ENCODE measurements at regions not wholly inside any gene's neighbourhood (a gene's known extent, or its start where the extent isn't known, plus 50 kb on each side); places are given as distances from the start of the nearest gene placed in this dataset.
"Not testable (repeated sequence)": the region's sequence is repeated elsewhere in the genome, so short reads cannot be mapped to it uniquely, and the experiment has no call there.

DNA sequence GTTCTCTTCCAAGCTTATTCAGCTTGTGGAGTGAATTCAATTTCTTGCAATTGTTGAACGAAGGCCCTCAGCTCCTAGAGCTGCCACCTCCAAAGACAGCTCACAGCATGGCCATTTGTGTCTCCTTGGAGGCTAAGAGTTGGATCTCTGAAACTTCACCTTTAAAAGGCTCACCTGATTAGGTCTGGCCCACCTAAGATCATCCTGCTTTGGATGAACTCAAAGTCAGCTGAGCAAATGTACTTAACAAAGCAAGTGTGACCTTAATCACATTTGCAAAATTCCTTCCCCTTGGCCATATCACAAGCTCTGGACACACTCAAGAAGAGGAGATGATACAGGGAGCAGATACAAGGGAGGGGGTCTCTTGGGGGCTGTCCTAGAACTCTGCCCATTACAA lies 67.8 kb upstream of the EEF2KMT start:
- not testable (repeated sequence) for H3K9me3 ChIP-seq (ENCODE audit: control insufficient read depth in 2 of 2, low read length in 2 of 2); H3K27ac ChIP-seq (ENCODE audit: low read depth in 2 of 2, low read length in 2 of 2); H3K36me3 ChIP-seq (ENCODE audit: control insufficient read depth in 2 of 2, insufficient read depth in 2 of 2, low read length in 2 of 2); H3K27me3 ChIP-seq (ENCODE audit: control insufficient read depth in 2 of 2, insufficient read depth in 2 of 2, low read length in 2 of 2); H3K4me1 ChIP-seq (ENCODE audit: control insufficient read depth in 2 of 2, insufficient read depth in 2 of 2, low read length in 2 of 2); H3K4me3 ChIP-seq (ENCODE audit: low read length in 2 of 2); H3K9ac ChIP-seq (ENCODE audit: low read depth in 1 of 2, low read length in 2 of 2)

DNA sequence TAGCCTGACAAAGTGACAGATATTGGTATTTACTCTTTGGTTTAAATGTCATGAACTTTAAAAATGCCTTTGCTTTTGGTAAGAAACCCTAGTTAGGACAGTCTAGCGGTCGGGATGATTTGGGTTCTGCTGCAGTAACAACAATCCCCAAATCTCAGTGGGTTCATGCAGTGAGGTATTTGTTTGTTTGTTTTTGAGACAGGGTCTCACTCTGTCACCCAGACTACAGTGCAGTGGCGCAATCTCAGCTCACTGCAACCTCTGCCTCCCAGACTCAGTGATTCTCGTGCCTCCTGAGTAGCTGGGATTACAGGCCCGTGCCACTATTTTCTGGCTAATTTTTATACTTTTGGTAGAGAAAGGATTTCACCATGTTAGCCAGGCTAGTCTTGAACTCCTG lies 65.2 kb upstream of the EEF2KMT start:
- H3K9me3 ChIP-seq (ENCODE audit: control insufficient read depth in 2 of 2, low read length in 2 of 2); H3K9ac ChIP-seq (ENCODE audit: low read depth in 1 of 2, low read length in 2 of 2); H3K27ac ChIP-seq (ENCODE audit: low read depth in 2 of 2, low read length in 2 of 2); H3K4me3 ChIP-seq (ENCODE audit: low read length in 2 of 2); H3K4me1 ChIP-seq (ENCODE audit: control insufficient read depth in 2 of 2, insufficient read depth in 2 of 2, low read length in 2 of 2); H3K36me3 ChIP-seq (ENCODE audit: control insufficient read depth in 2 of 2, insufficient read depth in 2 of 2, low read length in 2 of 2); H3K27me3 ChIP-seq (ENCODE audit: control insufficient read depth in 2 of 2, insufficient read depth in 2 of 2, low read length in 2 of 2): not testable (repeated sequence)

- not testable (repeated sequence) for H3K36me3 ChIP-seq (ENCODE audit: control insufficient read depth in 2 of 2, insufficient read depth in 2 of 2, low read length in 2 of 2); H3K9me3 ChIP-seq (ENCODE audit: control insufficient read depth in 2 of 2, low read length in 2 of 2); H3K4me3 ChIP-seq (ENCODE audit: low read length in 2 of 2); H3K9ac ChIP-seq (ENCODE audit: low read depth in 1 of 2, low read length in 2 of 2); H3K4me1 ChIP-seq (ENCODE audit: control insufficient read depth in 2 of 2, insufficient read depth in 2 of 2, low read length in 2 of 2); H3K27ac ChIP-seq (ENCODE audit: low read depth in 2 of 2, low read length in 2 of 2); H3K27me3 ChIP-seq (ENCODE audit: control insufficient read depth in 2 of 2, insufficient read depth in 2 of 2, low read length in 2 of 2)
These were observed 64.3 kb upstream of the EEF2KMT start for GRCh38 chr16:5161888-5162287.

GRCh38 chr16:5160010-5160409 lies 62.4 kb upstream of the EEF2KMT start:
- H3K27me3 ChIP-seq (ENCODE audit: control insufficient read depth in 2 of 2, insufficient read depth in 2 of 2, low read length in 2 of 2); H3K36me3 ChIP-seq (ENCODE audit: control insufficient read depth in 2 of 2, insufficient read depth in 2 of 2, low read length in 2 of 2); H3K27ac ChIP-seq (ENCODE audit: low read depth in 2 of 2, low read length in 2 of 2); H3K4me1 ChIP-seq (ENCODE audit: control insufficient read depth in 2 of 2, insufficient read depth in 2 of 2, low read length in 2 of 2); H3K4me3 ChIP-seq (ENCODE audit: low read length in 2 of 2); H3K9ac ChIP-seq (ENCODE audit: low read depth in 1 of 2, low read length in 2 of 2); H3K9me3 ChIP-seq (ENCODE audit: control insufficient read depth in 2 of 2, low read length in 2 of 2): not testable (repeated sequence)

DNA sequence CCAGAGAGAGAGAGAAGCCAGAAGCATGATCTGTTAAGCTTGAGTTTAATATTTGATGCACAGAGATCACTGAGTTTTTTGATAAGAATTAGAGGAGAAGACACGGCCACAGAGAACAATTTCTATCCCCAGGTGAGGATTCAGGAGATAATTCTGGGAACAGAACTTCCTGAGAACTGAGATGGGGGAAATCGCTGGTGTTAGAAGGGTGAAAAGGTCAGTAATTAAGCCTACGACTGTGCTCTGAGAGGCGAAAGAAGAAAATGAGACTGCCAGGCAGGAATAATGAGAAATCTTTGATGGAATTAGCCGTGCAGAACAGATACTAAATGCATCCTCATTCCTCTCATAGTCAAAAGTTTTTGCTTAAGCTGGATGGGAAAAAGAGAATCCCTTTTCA lies 61.9 kb upstream of the EEF2KMT start:
- H3K4me3 ChIP-seq (ENCODE audit: low read length in 2 of 2); H3K27me3 ChIP-seq (ENCODE audit: control insufficient read depth in 2 of 2, insufficient read depth in 2 of 2, low read length in 2 of 2); H3K9me3 ChIP-seq (ENCODE audit: control insufficient read depth in 2 of 2, low read length in 2 of 2); H3K36me3 ChIP-seq (ENCODE audit: control insufficient read depth in 2 of 2, insufficient read depth in 2 of 2, low read length in 2 of 2); H3K9ac ChIP-seq (ENCODE audit: low read depth in 1 of 2, low read length in 2 of 2); H3K4me1 ChIP-seq (ENCODE audit: control insufficient read depth in 2 of 2, insufficient read depth in 2 of 2, low read length in 2 of 2); H3K27ac ChIP-seq (ENCODE audit: low read depth in 2 of 2, low read length in 2 of 2): not testable (repeated sequence)

DNA sequence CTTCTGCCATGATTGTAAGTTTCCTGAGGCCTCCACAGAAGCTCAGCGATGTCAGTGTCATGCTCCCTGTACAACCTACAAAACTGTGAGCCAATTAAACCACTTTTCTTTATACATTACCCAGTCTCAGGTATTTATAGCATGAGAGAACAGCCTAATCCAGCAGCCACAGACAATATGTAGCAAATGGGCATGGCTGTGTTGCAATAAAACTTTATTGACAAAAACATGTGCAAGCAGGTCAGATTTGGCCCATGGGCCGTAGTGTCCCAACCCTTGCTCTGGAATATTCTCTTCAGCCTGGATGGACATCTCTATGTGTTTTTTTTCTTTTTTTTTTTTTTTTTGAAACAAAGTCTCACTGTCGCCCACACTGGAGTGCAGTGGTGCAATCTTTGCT lies 60.9 kb upstream of the EEF2KMT start:
- Histone ChIP-seq H3K27ac (ENCODE audit: low read depth in 2 of 2, low read length in 2 of 2) (no peak overlapping the region), H3K9ac (ENCODE audit: low read depth in 1 of 2, low read length in 2 of 2) (no peak overlapping the region), H3K4me3 (ENCODE audit: low read length in 2 of 2) (no peak overlapping the region), H3K36me3 (ENCODE audit: control insufficient read depth in 2 of 2, insufficient read depth in 2 of 2, low read length in 2 of 2) (no peaks in the 10 kb centered on the region), H3K4me1 (ENCODE audit: control insufficient read depth in 2 of 2, insufficient read depth in 2 of 2, low read length in 2 of 2) (no peaks in the 10 kb centered on the region), H3K27me3 (ENCODE audit: control insufficient read depth in 2 of 2, insufficient read depth in 2 of 2, low read length in 2 of 2) (no peaks in the 10 kb centered on the region), H3K9me3 (ENCODE audit: control insufficient read depth in 2 of 2, low read length in 2 of 2) (no peaks in the 10 kb centered on the region)

DNA sequence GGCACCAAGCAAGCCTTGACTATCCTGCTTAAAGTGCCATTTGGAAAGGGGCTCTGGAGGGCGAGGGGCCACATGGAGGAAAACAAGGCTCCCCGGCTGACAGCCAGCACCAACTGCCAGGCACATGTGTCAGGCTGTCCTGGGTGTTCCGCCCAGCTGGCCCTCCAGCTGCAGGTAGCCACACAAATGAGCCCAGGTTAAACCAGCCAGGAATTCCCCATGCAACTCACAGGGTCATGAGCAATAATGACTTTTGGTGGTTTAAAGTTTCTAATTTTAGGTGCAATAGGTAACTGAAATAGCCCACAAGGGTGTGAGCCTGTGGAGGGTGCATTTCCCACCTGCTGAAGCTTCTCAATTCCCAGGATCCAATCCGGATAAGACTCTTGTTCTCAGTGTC lies 58.9 kb upstream of the EEF2KMT start:
- H3K9ac ChIP-seq (ENCODE audit: low read depth in 1 of 2, low read length in 2 of 2); H3K36me3 ChIP-seq (ENCODE audit: control insufficient read depth in 2 of 2, insufficient read depth in 2 of 2, low read length in 2 of 2); H3K9me3 ChIP-seq (ENCODE audit: control insufficient read depth in 2 of 2, low read length in 2 of 2); H3K4me1 ChIP-seq (ENCODE audit: control insufficient read depth in 2 of 2, insufficient read depth in 2 of 2, low read length in 2 of 2); H3K4me3 ChIP-seq (ENCODE audit: low read length in 2 of 2); H3K27ac ChIP-seq (ENCODE audit: low read depth in 2 of 2, low read length in 2 of 2); H3K27me3 ChIP-seq (ENCODE audit: control insufficient read depth in 2 of 2, insufficient read depth in 2 of 2, low read length in 2 of 2): not testable (repeated sequence)

GRCh38 chr16:5154006-5154405 lies 56.4 kb upstream of the EEF2KMT start:
- not testable (repeated sequence) for H3K27me3 ChIP-seq (ENCODE audit: control insufficient read depth in 2 of 2, insufficient read depth in 2 of 2, low read length in 2 of 2); H3K36me3 ChIP-seq (ENCODE audit: control insufficient read depth in 2 of 2, insufficient read depth in 2 of 2, low read length in 2 of 2); H3K27ac ChIP-seq (ENCODE audit: low read depth in 2 of 2, low read length in 2 of 2); H3K4me3 ChIP-seq (ENCODE audit: low read length in 2 of 2); H3K9me3 ChIP-seq (ENCODE audit: control insufficient read depth in 2 of 2, low read length in 2 of 2); H3K4me1 ChIP-seq (ENCODE audit: control insufficient read depth in 2 of 2, insufficient read depth in 2 of 2, low read length in 2 of 2); H3K9ac ChIP-seq (ENCODE audit: low read depth in 1 of 2, low read length in 2 of 2)

- not testable (repeated sequence) for H3K4me1 ChIP-seq (ENCODE audit: control insufficient read depth in 2 of 2, insufficient read depth in 2 of 2, low read length in 2 of 2); H3K27ac ChIP-seq (ENCODE audit: low read depth in 2 of 2, low read length in 2 of 2)
These were observed 53.8 kb upstream of the EEF2KMT start for GRCh38 chr16:5151409-5151808.

More at GRCh38 chr16:5151409-5151808, 53.8 kb upstream of the EEF2KMT start:
- not testable (repeated sequence) for H3K27me3 ChIP-seq (ENCODE audit: control insufficient read depth in 2 of 2, insufficient read depth in 2 of 2, low read length in 2 of 2); H3K36me3 ChIP-seq (ENCODE audit: control insufficient read depth in 2 of 2, insufficient read depth in 2 of 2, low read length in 2 of 2); H3K9me3 ChIP-seq (ENCODE audit: control insufficient read depth in 2 of 2, low read length in 2 of 2); H3K4me3 ChIP-seq (ENCODE audit: low read length in 2 of 2); H3K9ac ChIP-seq (ENCODE audit: low read depth in 1 of 2, low read length in 2 of 2)
